IPS DF 6.9 (cell line): ENCODE measurements at regions not wholly inside any gene's neighbourhood (a gene's known extent, or its start where the extent isn't known, plus 50 kb on each side); places are given as distances from the start of the nearest gene placed in this dataset.

ENCODE experiments used
- DNase-seq: peaks from one replicate; pipeline ENCODE4 v3.0.0-alpha.2; 2013; ENCODE audit warnings: low read depth, low spot score
- H3K27ac ChIP-seq: one replicate; pipeline ENCODE4 v1.5.1; 2013; ENCODE audit warnings: low read length, control low read depth
- H3K27me3 ChIP-seq: 2 replicates; pipeline ENCODE4 v1.6.1; 2013; ENCODE audit warnings: mild to moderate bottlenecking, low read length; ENCODE audit not compliant: control insufficient read depth, insufficient read depth
- H3K36me3 ChIP-seq: 2 replicates; pipeline ENCODE4 v1.6.1; 2013; ENCODE audit warnings: low read length; ENCODE audit not compliant: control insufficient read depth, insufficient read depth
- H3K4me1 ChIP-seq: 2 replicates; pipeline ENCODE4 v1.6.1; 2013; ENCODE audit warnings: low read length; ENCODE audit not compliant: control insufficient read depth, insufficient read depth
- H3K4me3 ChIP-seq: 2 replicates; pipeline ENCODE4 v1.5.1; 2013; ENCODE audit warnings: mild to moderate bottlenecking, low read length
- H3K9me3 ChIP-seq: 2 replicates; pipeline ENCODE4 v1.6.1; 2013; ENCODE audit warnings: low read length, inconsistent platforms; ENCODE audit not compliant: control insufficient read depth, insufficient read depth
- WGBS: extraction: QIAGEN DNeasy Blood & Tissue Kit; methylation state at CpG from one replicate; pipeline ENCODE4 v1.1.7; 2013; ENCODE audit warnings: mixed read lengths, missing lambda C conversion rate; ENCODE audit not compliant: insufficient read length, insufficient coverage; 5-methylcytosine and 5-hydroxymethylcytosine counted together

- H3K4me3 ChIP-seq = no peak overlapping the region
- no peaks in the 10 kb centered on the region for H3K4me1 ChIP-seq
- H3K27ac ChIP-seq = no peak overlapping the region
- no peaks in the 10 kb centered on the region for H3K27me3 ChIP-seq
- no peaks in the 10 kb centered on the region for H3K9me3 ChIP-seq
- H3K36me3 ChIP-seq = no peaks in the 10 kb centered on the region
- peak; percentile 4 for DNase-seq
These were observed 83.1 kb upstream of the SLC5A12 start for GRCh38 chr11:26805001-26805400.

- Histone ChIP-seq H3K27ac (no peak overlapping the region), H3K27me3 (no peaks in the 10 kb centered on the region), H3K4me3 (no peak overlapping the region), H3K9me3 (no peaks in the 10 kb centered on the region), H3K4me1 (no peaks in the 10 kb centered on the region), H3K36me3 (no peaks in the 10 kb centered on the region)
- DNase-seq = no peak
- WGBS = no CpG with 5 or more reads among the region's 1 CpG
These were observed 84.4 kb upstream of the SLC5A12 start for GRCh38 chr11:26806219-26806618.

DNA sequence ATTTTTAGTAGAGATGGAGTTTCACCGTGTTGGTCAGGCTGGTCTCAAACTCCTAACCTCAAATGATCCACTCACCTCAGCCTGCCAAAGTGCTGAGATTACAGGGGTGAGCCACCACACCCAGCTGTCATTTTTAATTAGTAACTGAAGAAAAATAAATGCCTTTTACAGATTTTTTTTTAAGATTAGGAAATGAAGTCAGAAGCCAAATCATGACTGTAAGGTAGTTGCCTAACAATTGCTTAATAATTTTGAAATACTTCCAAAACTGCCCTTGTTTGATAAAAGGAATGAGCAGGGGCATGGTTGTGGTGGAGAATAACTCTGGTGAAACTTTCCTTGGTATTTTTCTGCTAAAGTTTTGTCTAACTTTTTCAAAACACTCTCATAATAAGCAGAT, 98.9 kb upstream of the SLC5A12 start:
- Histone ChIP-seq H3K36me3 (no peaks in the 10 kb centered on the region), H3K27ac (no peak overlapping the region), H3K9me3 (peaks cover 4% of the 10 kb centered on the region; the same call in 1 of the 2 replicates), H3K4me3 (no peak overlapping the region), H3K4me1 (no peaks in the 10 kb centered on the region), H3K27me3 (no peaks in the 10 kb centered on the region)
- WGBS = no CpG with 5 or more reads among the region's 1 CpG
- DNase-seq = no peak

- no peaks in the 10 kb centered on the region for H3K27me3 ChIP-seq
- no peaks in the 10 kb centered on the region for H3K4me1 ChIP-seq
- no CpG with 5 or more reads among the region's 2 CpGs for WGBS
- no peak for DNase-seq
- H3K9me3 ChIP-seq = peaks cover 4% of the 10 kb centered on the region; the same call in 1 of the 2 replicates
- no peak overlapping the region for H3K4me3 ChIP-seq
- H3K27ac ChIP-seq = no peak overlapping the region
- H3K36me3 ChIP-seq = no peaks in the 10 kb centered on the region
These were observed 102.1 kb upstream of the SLC5A12 start for GRCh38 chr11:26823963-26824362.

- Histone ChIP-seq H3K9me3 (peaks cover 4% of the 10 kb centered on the region; the same call in 1 of the 2 replicates), H3K27me3 (no peaks in the 10 kb centered on the region), H3K4me1 (no peaks in the 10 kb centered on the region), H3K4me3 (no peak overlapping the region), H3K27ac (no peak overlapping the region), H3K36me3 (no peaks in the 10 kb centered on the region)
- WGBS = no CpG with 5 or more reads among the region's 10 CpGs
- no peak for DNase-seq
These were observed 105.8 kb upstream of the SLC5A12 start for GRCh38 chr11:26827567-26828081.

GRCh38 chr11:26828288-26828687, 106.4 kb upstream of the SLC5A12 start:
- no peaks in the 10 kb centered on the region for H3K36me3 ChIP-seq
- WGBS = no CpG with 5 or more reads among the region's 2 CpGs
- H3K27ac ChIP-seq = no peak overlapping the region
- no peak overlapping the region for H3K4me3 ChIP-seq
- H3K27me3 ChIP-seq = no peaks in the 10 kb centered on the region
- no peaks in the 10 kb centered on the region for H3K4me1 ChIP-seq
- H3K9me3 ChIP-seq = peaks cover 4% of the 10 kb centered on the region; the same call in 1 of the 2 replicates
- no peak for DNase-seq

DNA sequence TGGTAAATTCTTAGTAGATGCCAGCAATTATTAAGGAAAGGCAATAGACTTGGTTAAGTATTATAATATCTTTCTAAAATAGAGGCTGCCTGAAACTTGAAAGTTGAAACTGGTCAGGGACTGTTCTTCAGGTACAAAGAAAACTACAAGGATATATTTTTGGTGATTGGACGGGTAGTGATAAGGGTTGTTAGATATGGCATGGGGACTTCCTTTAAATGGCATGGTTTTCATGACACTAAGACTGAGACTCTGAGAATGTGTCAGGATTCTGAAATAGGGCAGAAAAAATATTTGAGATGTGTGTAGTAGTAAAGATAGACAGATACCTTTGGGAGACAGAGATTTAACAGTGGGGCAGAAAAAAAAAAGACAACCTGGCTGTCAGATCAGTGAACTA, 108.4 kb upstream of the SLC5A12 start:
- no peak for DNase-seq
- Histone ChIP-seq H3K9me3 (no peaks in the 10 kb centered on the region), H3K27ac (no peak overlapping the region), H3K36me3 (no peaks in the 10 kb centered on the region), H3K4me3 (no peak overlapping the region), H3K27me3 (no peaks in the 10 kb centered on the region), H3K4me1 (no peaks in the 10 kb centered on the region)
- 100% methylated on average over 1 of the region's 1 CpG for WGBS

GRCh38 chr11:26830757-26831156, 108.9 kb upstream of the SLC5A12 start:
- DNase-seq = no peak
- Histone ChIP-seq H3K4me3 (no peak overlapping the region), H3K27ac (no peak overlapping the region), H3K36me3 (no peaks in the 10 kb centered on the region), H3K4me1 (no peaks in the 10 kb centered on the region), H3K27me3 (no peaks in the 10 kb centered on the region), H3K9me3 (no peaks in the 10 kb centered on the region)

DNA sequence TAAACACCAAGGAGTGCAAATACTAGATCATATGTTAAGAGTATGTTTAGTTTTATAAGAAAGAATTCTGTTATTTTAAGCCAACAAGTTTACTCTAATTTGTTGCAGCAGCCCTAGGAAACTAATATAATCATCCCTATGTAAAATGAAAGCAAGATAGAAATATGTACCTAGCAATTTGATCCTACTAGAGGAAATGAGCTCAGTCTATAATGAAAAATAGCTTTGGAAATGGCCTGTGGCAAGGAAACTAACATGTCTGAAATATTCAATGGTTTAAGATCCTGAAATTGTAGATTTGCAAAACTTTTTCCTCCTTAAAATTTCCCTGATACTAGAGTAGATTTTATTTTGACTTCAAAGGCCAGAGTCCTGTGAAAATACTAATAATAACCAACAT, 112.7 kb upstream of the SLC5A12 start:
- no peak for DNase-seq
- no peaks in the 10 kb centered on the region for H3K9me3 ChIP-seq

DNA sequence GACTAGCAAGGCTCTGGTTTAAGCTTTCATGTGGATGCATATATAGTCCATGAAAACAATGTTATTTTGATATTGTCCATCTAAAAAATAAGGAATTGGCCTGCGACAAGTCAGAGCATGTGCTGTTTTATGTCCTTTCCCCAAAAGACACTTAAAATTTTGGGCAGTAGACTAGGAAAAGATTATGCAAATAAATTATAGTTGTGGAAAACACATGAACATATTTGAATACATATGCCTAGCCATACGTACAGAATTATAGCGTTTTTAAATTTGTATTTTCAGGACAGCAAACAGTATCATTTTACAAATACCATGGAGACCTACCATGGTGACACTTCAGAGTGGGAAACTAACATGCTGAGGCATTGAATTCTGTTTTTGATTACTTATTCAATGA, 113.8 kb upstream of the SLC5A12 start:
- H3K9me3 ChIP-seq = no peaks in the 10 kb centered on the region
- no peak for DNase-seq
- H3K36me3 ChIP-seq = no peaks in the 10 kb centered on the region
- H3K4me3 ChIP-seq = no peak overlapping the region
- WGBS = no CpG with 5 or more reads among the region's 3 CpGs
- no peaks in the 10 kb centered on the region for H3K4me1 ChIP-seq
- H3K27ac ChIP-seq = no peak overlapping the region
- H3K27me3 ChIP-seq = no peaks in the 10 kb centered on the region

More for the DNA sequence above, 112.7 kb upstream of the SLC5A12 start:
- Histone ChIP-seq H3K36me3 (no peaks in the 10 kb centered on the region), H3K27ac (no peak overlapping the region), H3K27me3 (no peaks in the 10 kb centered on the region), H3K4me1 (no peaks in the 10 kb centered on the region), H3K4me3 (no peak overlapping the region)

DNA sequence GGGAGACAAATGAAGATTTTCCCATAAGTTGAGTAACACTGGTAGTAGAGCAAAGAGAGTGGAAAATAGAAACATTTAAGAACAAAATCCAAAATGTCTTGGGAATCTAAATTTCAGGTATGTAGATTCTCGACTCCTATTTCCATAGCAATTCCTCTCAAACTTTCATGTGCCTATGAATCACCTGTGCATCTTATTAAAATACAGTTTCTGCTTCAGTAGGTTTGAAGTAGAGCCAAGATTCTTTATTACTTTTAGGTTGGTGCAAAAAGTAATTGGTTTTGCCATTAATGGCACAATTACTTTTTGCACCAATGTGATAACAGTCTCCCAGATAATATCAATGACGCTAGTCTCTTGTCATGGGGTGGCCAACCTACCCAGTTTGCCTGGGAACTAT, 115.3 kb upstream of the SLC5A12 start:
- H3K36me3 ChIP-seq = no peaks in the 10 kb centered on the region
- no peaks in the 10 kb centered on the region for H3K4me1 ChIP-seq
- no CpG with 5 or more reads among the region's 2 CpGs for WGBS

More for the DNA sequence above, 115.3 kb upstream of the SLC5A12 start:
- no peak for DNase-seq
- Histone ChIP-seq H3K9me3 (no peaks in the 10 kb centered on the region), H3K27me3 (no peaks in the 10 kb centered on the region), H3K4me3 (no peak overlapping the region), H3K27ac (no peak overlapping the region)
